GM23338 (cell line): ENCODE measurements at regions not wholly inside any gene's neighbourhood (a gene's known extent, or its start where the extent isn't known, plus 50 kb on each side); places are given as distances from the start of the nearest gene placed in this dataset.

Source experiments
- ATAC-seq: fragments of 200-7000 bp; cut with Tn5 transposase; 3 replicates; pipeline ENCODE4 v1.9.1; 2020
- DNase-seq: peaks from one replicate; pipeline ENCODE4 v3.0.0-alpha.2; 2015; ENCODE audit warnings: low spot score
- H2AFZ ChIP-seq: fragments of 200-600 bp; sonication (generic); 2 replicates; pipeline ENCODE4 v1.8.0; 2016; ENCODE audit warnings: antibody characterized with exemption, mild to moderate bottlenecking, moderate library complexity
- H3F3A ChIP-seq: fragments of 200-600 bp; sonication (generic); replicated peaks from 2 replicates; pipeline ENCODE4 v1.8.0; 2017; ENCODE audit warnings: antibody characterized with exemption, mixed run types, low read depth
- H3K27ac ChIP-seq: fragments of 200-600 bp; sonication (generic); 2 replicates; pipeline ENCODE4 v1.6.1; 2016; ENCODE audit warnings: low read depth
- H3K27me3 ChIP-seq: fragments of 200-600 bp; sonication (generic); 2 replicates; pipeline ENCODE4 v1.8.0; 2016; ENCODE audit warnings: mild to moderate bottlenecking, mixed run types, moderate library complexity; ENCODE audit not compliant: insufficient read depth
- H3K36me3 ChIP-seq: fragments of 200-600 bp; sonication (generic); 2 replicates; pipeline ENCODE4 v1.8.0; 2016; ENCODE audit warnings: mild to moderate bottlenecking; ENCODE audit not compliant: insufficient read depth
- H3K4me1 ChIP-seq: fragments of 200-600 bp; sonication (generic); 2 replicates; pipeline ENCODE4 v1.8.0; 2016; ENCODE audit warnings: mild to moderate bottlenecking, moderate library complexity; ENCODE audit not compliant: insufficient read depth
- H3K4me2 ChIP-seq: fragments of 200-600 bp; sonication (generic); 2 replicates; pipeline ENCODE4 v1.7.1; 2017; ENCODE audit warnings: mixed run types
- H3K4me3 ChIP-seq: fragments of 200-600 bp; sonication (generic); 2 replicates; pipeline ENCODE4 v1.6.1; 2016; ENCODE audit warnings: mixed run types
- H3K79me2 ChIP-seq: fragments of 200-600 bp; sonication (generic); replicated peaks from 2 replicates; pipeline ENCODE4 v1.8.0; 2017; ENCODE audit warnings: mild to moderate bottlenecking; ENCODE audit not compliant: insufficient read depth
- H3K9me2 ChIP-seq: fragments of 200-600 bp; sonication (generic); 2 replicates; pipeline ENCODE4 v1.8.0; 2017; ENCODE audit not compliant: insufficient read depth
- H4K20me1 ChIP-seq: fragments of 200-600 bp; sonication (generic); replicated peaks from 2 replicates; pipeline ENCODE4 v1.8.0; 2017; ENCODE audit warnings: mild to moderate bottlenecking; ENCODE audit not compliant: insufficient read depth
- H3K27ac Mint-ChIP-seq: 2 replicates; pipeline ENCODE4 v1.8.0; 2020; ENCODE audit warnings: inconsistent platforms, mild to moderate bottlenecking, moderate library complexity, mixed read lengths
- H3K27me3 Mint-ChIP-seq: 3 replicates; pipeline ENCODE4 v1.8.0; 2022; ENCODE audit warnings: low read depth, mild to moderate bottlenecking, moderate library complexity, mixed read lengths, inconsistent platforms; ENCODE audit not compliant: insufficient read depth, poor library complexity
- H3K36me3 Mint-ChIP-seq: 3 replicates; pipeline ENCODE4 v1.8.0; 2021; ENCODE audit warnings: low read depth, mild to moderate bottlenecking, inconsistent platforms, moderate library complexity, mixed read lengths
- H3K4me1 Mint-ChIP-seq: 3 replicates; pipeline ENCODE4 v1.8.0; 2020; ENCODE audit warnings: mild to moderate bottlenecking, inconsistent platforms, mixed read lengths
- H3K4me3 Mint-ChIP-seq: 3 replicates; pipeline ENCODE4 v1.8.0; 2021; ENCODE audit warnings: moderate library complexity, mild to moderate bottlenecking, inconsistent platforms, mixed read lengths
- H3K9me3 Mint-ChIP-seq: 3 replicates; pipeline ENCODE4 v1.8.0; 2020; ENCODE audit warnings: moderate library complexity, mild to moderate bottlenecking, inconsistent platforms, mixed read lengths
- CREB1 ChIP-seq: fragments of 250-450 bp; sonication (Bioruptor Pico); IDR thresholded peaks from 2 replicates; pipeline ENCODE4 v1.5.0; 2020; ENCODE audit warnings: low read depth, mild to moderate bottlenecking, moderate library complexity
- CTCF ChIP-seq, 2 experiments: fragments of 200-600 bp in 1 of 2; sonication (generic) in 1 of 2; conservative IDR thresholded peaks; 2 replicates each; pipeline versions ENCODE4 v1.5.1 to v1.6.1; 2016 to 2017; ENCODE audit warnings: antibody characterized with exemption in 2 of 2, low read depth in 2 of 2, mild to moderate bottlenecking in 2 of 2, moderate library complexity in 1 of 2
- ETS1 ChIP-seq: IDR thresholded peaks from 2 replicates; pipeline ENCODE4 v1.6.1; 2016; ENCODE audit warnings: antibody characterized with exemption
- EZH2 ChIP-seq: fragments of 200-600 bp; sonication (generic); IDR thresholded peaks from one replicate; pipeline ENCODE4 v1.8.0; 2017; ENCODE audit warnings: antibody characterized with exemption, mild to moderate bottlenecking, low read depth; ENCODE audit not compliant: unreplicated experiment
- JUNB ChIP-seq: IDR thresholded peaks from one replicate; pipeline ENCODE4 v1.6.1; 2016; ENCODE audit warnings: antibody characterized with exemption; ENCODE audit not compliant: unreplicated experiment
- NANOG ChIP-seq: IDR thresholded peaks from 2 replicates; pipeline ENCODE4 v1.6.1; 2016; ENCODE audit warnings: antibody characterized with exemption, borderline replicate concordance
- REST ChIP-seq: IDR thresholded peaks from one replicate; pipeline ENCODE4 v1.6.1; 2018; ENCODE audit warnings: antibody characterized with exemption; ENCODE audit not compliant: unreplicated experiment
- STAT1 ChIP-seq: IDR thresholded peaks from one replicate; pipeline ENCODE4 v1.6.1; 2016; ENCODE audit warnings: antibody characterized with exemption; ENCODE audit not compliant: unreplicated experiment
- ZNF114 ChIP-seq: fragments of 250-450 bp; sonication (Bioruptor Pico); IDR thresholded peaks from 2 replicates; pipeline ENCODE4 v1.5.0; 2020; ENCODE audit warnings: mild to moderate bottlenecking, moderate library complexity
- ZNF462 ChIP-seq: fragments of 250-450 bp; sonication (Bioruptor Pico); IDR thresholded peaks from 2 replicates; pipeline ENCODE4 v1.5.0; 2020; ENCODE audit warnings: mild to moderate bottlenecking, moderate library complexity

DNA sequence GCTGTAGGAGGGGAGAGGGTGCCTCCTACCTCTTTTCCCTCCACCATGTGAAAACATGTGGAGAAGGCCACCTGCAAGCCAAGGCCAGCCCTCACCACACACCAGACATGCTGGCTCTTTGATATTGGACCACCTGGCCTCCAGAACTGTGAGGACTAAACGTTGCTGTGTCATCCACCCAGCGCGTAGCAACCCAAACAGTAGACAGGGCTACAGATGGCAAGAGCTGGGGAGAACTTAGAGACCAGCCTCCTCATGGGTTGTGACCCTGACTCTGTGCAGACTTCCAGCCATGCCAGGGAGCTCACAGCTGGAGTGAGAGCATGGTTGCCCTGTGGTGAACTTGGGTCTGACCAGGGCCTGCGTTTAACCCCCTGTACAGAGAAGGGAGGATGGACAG is 195.9 kb upstream of the CST7 start (continued):
- TF ChIP-seq REST, result no peak

DNA sequence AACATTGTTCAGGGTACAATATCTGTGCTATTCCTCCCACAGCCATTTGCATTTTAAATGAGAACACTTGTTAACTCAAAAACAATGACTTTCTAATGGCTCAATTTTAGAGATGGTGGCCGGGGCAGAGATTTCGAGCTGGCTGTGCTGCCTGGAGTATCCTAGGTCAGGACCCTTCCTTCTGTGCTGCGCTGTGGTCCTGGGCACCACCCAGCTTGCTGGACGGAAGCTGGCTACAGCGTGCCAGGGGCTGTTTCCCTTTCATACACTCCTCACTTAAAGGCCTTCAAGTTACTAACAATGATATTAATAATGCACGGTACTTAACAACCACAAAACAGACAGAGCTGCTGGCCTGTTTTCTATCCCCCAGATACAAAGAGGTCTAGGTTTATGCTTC is 194.4 kb upstream of the CST7 start:
- no peak for ATAC-seq
- no peak overlapping the region for H3K27ac Mint-ChIP-seq
- TF ChIP-seq CTCF (conservative IDR thresholded peaks at IDR 0.05; ENCODE audit: low read depth in 2 of 2) (no peak), NANOG (no peak), CREB1 (CRISPR knock-in tag) (no peak), EZH2 (no peak), JUNB (no peak), ZNF114 (no peak), ZNF462 (no peak), ETS1 (no peak), STAT1 (no peak)

More for the DNA sequence above, 194.4 kb upstream of the CST7 start:
- H2AFZ ChIP-seq, result no peak overlapping the region
- H3K4me1 ChIP-seq, result no peaks in the 10 kb centered on the region
- no peak overlapping the region for H3K27ac ChIP-seq
- no peaks in the 10 kb centered on the region for H3F3A ChIP-seq
- Mint-ChIP-seq H3K36me3 (no peaks in the 10 kb centered on the region), H3K9me3 (0 out of 3 replicates have a peak, but pooled peaks cover 3% of the 10 kb centered on the region), H3K4me3 (no peak overlapping the region), H3K4me1 (peaks cover 20% of the 10 kb centered on the region; the same call in 2 of the 3 replicates), H3K27me3 (peaks cover 3% of the 10 kb centered on the region)
- DNase-seq, result no peak
- H3K27me3 ChIP-seq, result no peaks in the 10 kb centered on the region
- no peaks in the 10 kb centered on the region for H3K9me2 ChIP-seq
- H3K4me3 ChIP-seq, result no peak overlapping the region
- no peaks in the 10 kb centered on the region for H3K36me3 ChIP-seq
- H3K4me2 ChIP-seq, result no peak overlapping the region
- no peaks in the 10 kb centered on the region for H3K79me2 ChIP-seq
- H4K20me1 ChIP-seq, result no peaks in the 10 kb centered on the region
